C4-2B (cell line): ENCODE measurements at regions not wholly inside any gene's neighbourhood (a gene's known extent, or its start where the extent isn't known, plus 50 kb on each side); places are given as distances from the start of the nearest gene placed in this dataset.

Source experiments
- ZFX ChIP-seq: fragments of 450-650 bp; IDR thresholded peaks from 2 replicates; pipeline ENCODE4 v1.6.1; 2017
- TF ChIP-seq, protein P1 (sequence below): fragments of 450-650 bp; conservative IDR thresholded peaks from 2 replicates; pipeline ENCODE4 v1.5.1; 2017; ENCODE audit warnings: mild to moderate bottlenecking

DNA sequence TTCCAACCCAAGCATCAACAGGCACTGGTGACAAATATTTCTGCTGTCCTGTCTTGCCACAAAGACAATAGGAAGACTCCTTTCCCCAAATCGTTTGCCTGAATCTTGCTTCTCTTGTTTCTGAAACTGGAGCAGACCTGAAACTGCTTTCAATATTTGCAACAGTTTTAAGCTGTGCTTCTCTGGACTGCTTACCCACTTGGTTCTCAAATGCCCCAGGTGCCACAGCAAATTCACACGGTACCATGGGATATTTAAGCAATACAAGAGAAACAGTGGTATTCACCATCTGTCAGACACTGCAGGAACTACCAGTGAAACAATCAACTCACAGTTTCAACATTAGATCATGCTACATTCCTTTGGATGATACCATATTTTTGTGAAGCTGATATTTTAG lies 309.4 kb downstream of the PARP8 start:
- TF ChIP-seq, protein P1, sequence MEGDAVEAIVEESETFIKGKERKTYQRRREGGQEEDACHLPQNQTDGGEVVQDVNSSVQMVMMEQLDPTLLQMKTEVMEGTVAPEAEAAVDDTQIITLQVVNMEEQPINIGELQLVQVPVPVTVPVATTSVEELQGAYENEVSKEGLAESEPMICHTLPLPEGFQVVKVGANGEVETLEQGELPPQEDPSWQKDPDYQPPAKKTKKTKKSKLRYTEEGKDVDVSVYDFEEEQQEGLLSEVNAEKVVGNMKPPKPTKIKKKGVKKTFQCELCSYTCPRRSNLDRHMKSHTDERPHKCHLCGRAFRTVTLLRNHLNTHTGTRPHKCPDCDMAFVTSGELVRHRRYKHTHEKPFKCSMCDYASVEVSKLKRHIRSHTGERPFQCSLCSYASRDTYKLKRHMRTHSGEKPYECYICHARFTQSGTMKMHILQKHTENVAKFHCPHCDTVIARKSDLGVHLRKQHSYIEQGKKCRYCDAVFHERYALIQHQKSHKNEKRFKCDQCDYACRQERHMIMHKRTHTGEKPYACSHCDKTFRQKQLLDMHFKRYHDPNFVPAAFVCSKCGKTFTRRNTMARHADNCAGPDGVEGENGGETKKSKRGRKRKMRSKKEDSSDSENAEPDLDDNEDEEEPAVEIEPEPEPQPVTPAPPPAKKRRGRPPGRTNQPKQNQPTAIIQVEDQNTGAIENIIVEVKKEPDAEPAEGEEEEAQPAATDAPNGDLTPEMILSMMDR, result no peak
- TF ChIP-seq ZFX, result no peak
